ENCODE measurements at regions not wholly inside any gene's neighbourhood (a gene's known extent, or its start where the extent isn't known, plus 50 kb on each side); places are given as distances from the start of the nearest gene placed in this dataset.
"Not testable (repeated sequence)": the region's sequence is repeated elsewhere in the genome, so short reads cannot be mapped to it uniquely, and the experiment has no call there.

DNA sequence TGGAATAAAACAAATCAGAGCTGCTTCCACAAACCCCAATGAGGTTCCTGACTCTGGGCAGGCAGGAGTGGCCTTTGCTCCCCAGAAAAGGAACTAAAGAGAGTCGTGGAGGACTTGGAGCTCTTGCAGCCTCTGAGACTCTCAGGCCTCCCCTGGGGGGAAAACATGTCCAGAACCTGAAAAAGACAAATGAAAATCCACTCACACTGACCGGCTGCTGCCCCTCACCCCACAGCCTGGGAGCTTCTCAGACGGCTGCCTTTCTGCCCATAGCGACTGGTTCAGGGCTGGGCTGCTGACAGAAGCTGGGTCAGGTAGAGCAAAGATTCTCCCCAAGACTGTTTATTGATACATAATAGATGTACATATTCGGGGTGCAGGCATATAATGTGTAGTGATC, 356.0 kb downstream of the ADGRD1 start:
- 60 to 63% (median 61%) methylated on average over 5 of the region's 5 CpGs for WGBS, 3 donors
- peaks cover 0 to 11% (median 3%) of the 10 kb centered on the region in 3 donors for H3K27me3 ChIP-seq (ENCODE audit: insufficient read depth in 3 of 3, low read length in 2 of 3)
- intact Hi-C loops (cut with DNase I), result loop anchor here (5.0 kb wide), 1 partner anchor 333 kb away; no protein-coding TSS in a partner anchor
- no peaks in the 10 kb centered on the region for H3K9me3 ChIP-seq
- no peaks in the 10 kb centered on the region for H3K36me3 ChIP-seq (ENCODE audit: insufficient read depth in 1 of 2, low read depth in 1 of 2)
- DNase-seq (no peak), ATAC-seq (no peak)
- no peak overlapping the region for H3K4me3 ChIP-seq
- TF ChIP-seq, protein P1, sequence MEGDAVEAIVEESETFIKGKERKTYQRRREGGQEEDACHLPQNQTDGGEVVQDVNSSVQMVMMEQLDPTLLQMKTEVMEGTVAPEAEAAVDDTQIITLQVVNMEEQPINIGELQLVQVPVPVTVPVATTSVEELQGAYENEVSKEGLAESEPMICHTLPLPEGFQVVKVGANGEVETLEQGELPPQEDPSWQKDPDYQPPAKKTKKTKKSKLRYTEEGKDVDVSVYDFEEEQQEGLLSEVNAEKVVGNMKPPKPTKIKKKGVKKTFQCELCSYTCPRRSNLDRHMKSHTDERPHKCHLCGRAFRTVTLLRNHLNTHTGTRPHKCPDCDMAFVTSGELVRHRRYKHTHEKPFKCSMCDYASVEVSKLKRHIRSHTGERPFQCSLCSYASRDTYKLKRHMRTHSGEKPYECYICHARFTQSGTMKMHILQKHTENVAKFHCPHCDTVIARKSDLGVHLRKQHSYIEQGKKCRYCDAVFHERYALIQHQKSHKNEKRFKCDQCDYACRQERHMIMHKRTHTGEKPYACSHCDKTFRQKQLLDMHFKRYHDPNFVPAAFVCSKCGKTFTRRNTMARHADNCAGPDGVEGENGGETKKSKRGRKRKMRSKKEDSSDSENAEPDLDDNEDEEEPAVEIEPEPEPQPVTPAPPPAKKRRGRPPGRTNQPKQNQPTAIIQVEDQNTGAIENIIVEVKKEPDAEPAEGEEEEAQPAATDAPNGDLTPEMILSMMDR (IDR thresholded peaks at IDR 0.05), result no peak
- no peak overlapping the region for H3K27ac ChIP-seq
- H3K4me1 ChIP-seq, result no peaks in the 10 kb centered on the region

DNA sequence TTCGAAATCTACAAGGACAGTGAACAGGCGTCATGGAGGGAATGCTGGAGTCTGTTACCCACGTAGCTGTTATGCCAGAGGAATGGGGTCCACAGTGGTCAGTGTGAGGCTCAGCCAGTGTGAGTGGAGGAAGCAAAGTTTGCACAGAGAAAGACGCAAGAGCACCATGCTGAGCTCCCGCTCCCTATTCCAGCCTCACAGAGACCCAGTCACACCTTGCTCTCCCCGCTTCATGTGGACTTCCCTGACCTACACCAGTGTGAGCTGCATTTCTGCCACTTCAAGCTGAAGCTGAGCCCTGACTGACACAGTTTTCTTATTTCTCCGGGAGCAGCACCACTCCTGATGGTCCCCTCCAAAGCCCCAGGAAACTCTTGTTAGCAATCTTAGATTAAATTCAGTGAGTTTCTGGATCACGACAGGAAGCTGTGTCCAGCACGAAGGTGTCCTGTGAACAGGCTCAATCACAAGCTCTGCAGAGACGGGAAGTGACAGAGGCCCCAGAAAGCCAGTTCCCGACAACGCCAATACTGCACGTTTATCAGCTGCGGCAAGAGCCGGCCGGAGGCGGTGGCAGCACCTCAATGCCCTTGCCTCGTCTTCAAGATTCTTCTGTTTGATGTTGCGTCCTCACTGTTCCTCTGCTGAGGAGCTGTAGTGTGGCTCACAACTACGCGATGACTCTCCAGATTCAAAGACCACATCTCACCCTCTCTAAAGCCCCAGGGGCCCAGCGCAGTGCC, 356.7 kb downstream of the ADGRD1 start:
- H3K4me3 ChIP-seq; H3K36me3 ChIP-seq (ENCODE audit: insufficient read depth in 1 of 2, low read depth in 1 of 2); H3K27ac ChIP-seq; H3K4me1 ChIP-seq; H3K9me3 ChIP-seq; DNase-seq; ATAC-seq: not testable (repeated sequence)
- intact Hi-C loops (cut with DNase I), result loop anchor here in 1 of 2 donors (5.0 kb wide), 1 partner anchor 332 kb away; no protein-coding TSS in a partner anchor
- H3K27me3 ChIP-seq (ENCODE audit: insufficient read depth in 3 of 3, low read length in 2 of 3), result peaks cover 0 to 11% (median 3%) of the 10 kb centered on the region in 3 donors
- WGBS, 3 donors, result 73 to 74% (median 74%) methylated on average over 19 to 20 of the region's 22 CpGs

DNA sequence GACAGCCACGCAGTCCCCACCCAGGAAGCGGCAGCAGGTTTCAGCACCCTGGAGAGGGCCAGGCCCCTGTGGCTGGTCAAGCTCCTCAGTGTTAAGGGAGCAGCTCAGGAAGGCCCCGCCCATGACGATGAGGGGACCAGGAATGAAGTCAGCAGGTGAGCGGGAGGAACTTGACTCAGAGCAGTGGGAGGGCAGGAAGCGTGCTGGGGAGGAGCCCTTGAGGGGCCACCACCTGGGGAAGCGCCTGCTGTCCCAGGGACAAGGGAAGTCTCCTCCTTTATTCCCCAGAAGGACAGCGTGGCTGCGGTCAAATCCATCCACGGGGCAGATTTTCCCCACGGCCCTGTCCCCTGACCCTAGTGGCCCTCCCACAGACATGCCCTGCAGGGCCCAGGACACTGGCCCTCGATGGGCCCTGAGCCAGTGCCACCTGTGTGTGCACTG, 357.6 kb downstream of the ADGRD1 start:
- peaks cover 0 to 11% (median 3%) of the 10 kb centered on the region in 3 donors for H3K27me3 ChIP-seq (ENCODE audit: insufficient read depth in 3 of 3, low read length in 2 of 3)
- 21 to 29% (median 25%) methylated on average over 10 of the region's 12 CpGs for WGBS, 3 donors
- not testable (repeated sequence) for H3K9me3 ChIP-seq; H3K4me3 ChIP-seq; H3K36me3 ChIP-seq (ENCODE audit: insufficient read depth in 1 of 2, low read depth in 1 of 2); H3K27ac ChIP-seq; DNase-seq; H3K4me1 ChIP-seq; ATAC-seq
- intact Hi-C loops (cut with DNase I), result loop anchor here in 1 of 2 donors (5.0 kb wide), 1 partner anchor 331 kb away; no protein-coding TSS in a partner anchor

DNA sequence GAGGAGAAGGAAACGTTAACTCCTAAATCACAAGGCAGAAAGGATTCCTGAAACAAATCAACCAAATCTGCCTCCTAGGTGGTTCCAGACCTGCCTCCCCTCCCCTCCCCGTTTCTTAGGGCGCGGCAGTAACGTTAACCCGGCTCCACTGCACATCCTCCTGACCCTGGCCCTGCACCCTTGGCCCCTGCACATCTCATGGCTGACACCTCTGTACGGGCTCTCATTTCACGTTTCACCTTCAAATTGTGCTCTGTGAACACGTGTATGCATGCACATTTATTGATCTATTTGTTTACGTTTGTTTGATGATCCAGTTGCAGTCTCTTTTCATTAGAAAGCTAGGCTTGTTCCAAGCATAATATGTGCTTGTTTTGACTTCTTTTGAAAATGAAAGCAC, 358.1 kb downstream of the ADGRD1 start:
- no peak overlapping the region for H3K27ac ChIP-seq
- DNase-seq (no peak), ATAC-seq (no peak)
- H3K9me3 ChIP-seq, result no peaks in the 10 kb centered on the region
- H3K27me3 ChIP-seq (ENCODE audit: insufficient read depth in 3 of 3, low read length in 2 of 3), result peaks cover 0 to 11% (median 3%) of the 10 kb centered on the region in 3 donors
- H3K4me1 ChIP-seq, result no peaks in the 10 kb centered on the region
- H3K4me3 ChIP-seq, result no peak overlapping the region
- intact Hi-C loops (cut with DNase I), result loop anchor here in 1 of 2 donors (5.0 kb wide), 1 partner anchor 331 kb away; no protein-coding TSS in a partner anchor
- no peaks in the 10 kb centered on the region for H3K36me3 ChIP-seq (ENCODE audit: insufficient read depth in 1 of 2, low read depth in 1 of 2)
- TF ChIP-seq, protein P1 (IDR thresholded peaks at IDR 0.05), result no peak
- 22 to 36% (median 32%) methylated on average over 10 of the region's 10 CpGs for WGBS, 3 donors

DNA sequence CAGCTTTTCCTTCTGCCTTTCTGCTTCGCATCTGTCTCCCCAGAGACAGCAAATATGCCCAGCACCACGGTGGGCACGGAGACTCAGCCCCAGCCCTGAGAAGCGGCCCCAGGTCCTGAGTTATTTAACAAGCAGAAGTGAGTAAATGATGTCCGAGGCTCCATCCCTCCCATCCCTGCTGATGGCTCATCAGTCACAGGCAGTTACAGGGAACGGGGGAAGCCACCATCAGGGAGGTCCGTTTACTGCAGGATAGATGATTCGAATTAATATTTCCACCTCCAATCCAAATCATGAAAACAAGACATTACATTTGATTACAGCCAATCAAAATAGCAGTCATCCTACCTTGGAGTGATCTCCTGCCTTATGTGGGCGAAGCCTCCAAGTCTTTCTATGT, 358.7 kb downstream of the ADGRD1 start:
- H3K27ac ChIP-seq; DNase-seq; H3K4me1 ChIP-seq; H3K9me3 ChIP-seq; H3K36me3 ChIP-seq (ENCODE audit: insufficient read depth in 1 of 2, low read depth in 1 of 2); H3K4me3 ChIP-seq; ATAC-seq: not testable (repeated sequence)
- H3K27me3 ChIP-seq (ENCODE audit: insufficient read depth in 3 of 3, low read length in 2 of 3), result peaks cover 0 to 11% (median 3%) of the 10 kb centered on the region in 3 donors
- 38 to 53% (median 43%) methylated on average over 7 to 9 of the region's 9 CpGs for WGBS, 3 donors
- intact Hi-C loops (cut with DNase I), result loop anchor here in 1 of 2 donors (5.0 kb wide), 1 partner anchor 330 kb away; no protein-coding TSS in a partner anchor

DNA sequence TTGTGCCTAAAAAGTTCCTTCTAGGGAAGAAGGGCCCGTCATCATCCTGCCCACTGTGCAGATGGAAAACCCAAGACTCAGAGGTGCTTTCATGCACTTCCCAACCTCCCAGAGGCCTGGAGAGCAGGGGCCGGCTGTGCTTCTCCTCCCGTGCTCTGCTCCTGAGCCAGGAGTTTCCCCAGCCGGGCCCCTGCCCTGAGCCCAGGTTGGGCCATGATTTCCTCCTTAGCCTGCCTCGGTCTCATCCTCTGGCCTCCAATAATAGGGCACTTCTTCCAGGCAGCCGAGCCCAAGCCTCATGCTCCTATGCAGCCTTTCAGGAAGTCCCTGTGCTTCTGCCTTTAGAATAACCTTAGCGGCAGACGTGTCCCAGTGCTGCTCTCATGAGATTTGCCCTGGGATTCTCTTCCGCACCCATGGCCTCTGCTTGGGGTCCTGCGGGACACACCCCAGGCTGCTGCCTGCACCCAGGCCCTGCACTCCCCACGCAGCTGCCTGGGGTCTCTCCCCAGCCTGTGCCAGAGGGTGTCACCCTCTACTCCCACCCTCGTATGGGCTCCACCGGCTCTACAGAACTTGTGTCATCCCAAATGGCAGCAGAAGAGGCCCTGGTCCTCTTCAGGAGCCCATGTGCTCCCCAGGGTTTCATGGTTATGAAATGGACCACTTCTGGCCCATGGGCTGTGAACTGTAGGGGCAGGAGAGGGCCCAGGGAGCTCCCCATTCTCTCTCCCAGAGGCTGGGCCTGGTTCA, 359.3 kb downstream of the ADGRD1 start:
- 70 to 77% (median 77%) methylated on average over 12 to 13 of the region's 13 CpGs for WGBS, 3 donors
- intact Hi-C loops (cut with DNase I), result loop anchor here in 1 of 2 donors (5.0 kb wide), 1 partner anchor 329 kb away; no protein-coding TSS in a partner anchor

More for the DNA sequence above, 359.3 kb downstream of the ADGRD1 start:
- Histone ChIP-seq H3K27ac (no peak overlapping the region), H3K36me3 (ENCODE audit: insufficient read depth in 1 of 2, low read depth in 1 of 2) (no peaks in the 10 kb centered on the region), H3K9me3 (no peaks in the 10 kb centered on the region), H3K4me1 (no peaks in the 10 kb centered on the region), H3K27me3 (ENCODE audit: insufficient read depth in 3 of 3, low read length in 2 of 3) (peaks cover 0 to 11% (median 3%) of the 10 kb centered on the region in 3 donors), H3K4me3 (no peak overlapping the region)
- DNase-seq (no peak), ATAC-seq (no peak)
- TF ChIP-seq, protein P1 (IDR thresholded peaks at IDR 0.05), result no peak

All from psoas muscle (tissue), 7 donors.